ENCODE measurements at regions not wholly inside any gene's neighbourhood (a gene's known extent, or its start where the extent isn't known, plus 50 kb on each side); places are given as distances from the start of the nearest gene placed in this dataset.

DNA sequence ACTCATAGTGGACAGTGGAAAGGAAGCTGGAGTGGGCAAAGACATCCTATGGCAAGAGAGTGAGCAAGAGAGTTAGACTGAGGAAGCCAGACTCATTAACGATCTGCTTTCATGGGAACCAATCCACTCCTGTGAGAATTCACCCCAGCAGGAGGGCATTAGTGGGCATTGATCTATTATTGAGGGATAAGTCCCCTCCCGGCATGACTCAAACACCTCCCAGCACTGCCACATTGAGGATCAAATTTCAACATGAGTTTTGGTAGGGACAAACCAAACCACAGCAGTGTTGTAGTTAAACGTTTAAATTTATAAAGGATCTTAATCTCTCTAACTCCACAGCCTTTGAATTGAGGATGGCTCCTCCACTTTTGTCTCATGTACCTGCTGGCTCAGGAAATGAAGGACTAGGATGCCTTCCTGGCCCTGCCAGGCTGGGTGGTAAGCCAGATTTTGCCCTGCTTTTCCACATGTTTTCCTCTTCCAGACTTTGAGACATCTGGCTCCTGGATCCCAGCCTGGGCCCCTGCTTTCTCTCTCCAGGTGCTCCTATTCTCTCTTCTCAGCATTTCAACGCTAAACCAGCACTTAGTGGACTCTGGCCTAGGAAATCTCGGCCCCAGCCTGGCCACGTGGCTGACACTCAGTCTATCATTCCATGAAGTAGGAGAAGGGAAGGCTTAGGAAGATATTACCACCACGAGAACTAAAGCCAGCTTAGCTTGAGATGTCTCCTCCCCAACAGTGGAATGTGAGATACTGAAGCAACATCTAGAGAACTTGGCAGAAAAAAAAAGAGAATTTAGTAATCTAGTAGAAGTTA, 96.5 kb upstream of the PIP4K2A start:
- H2AFZ ChIP-seq (ENCODE audit: low read depth), result no peak overlapping the region
- H3K4me2 ChIP-seq, result no peak overlapping the region
- H3K9ac ChIP-seq, result no peak overlapping the region
- no peaks in the 10 kb centered on the region for H3K36me3 ChIP-seq (replicated peaks in 1 of 2; ENCODE audit: control insufficient read depth in 1 of 2, insufficient read depth in 2 of 2, low read length in 1 of 2)
- no peak overlapping the region for H3K27ac ChIP-seq (ENCODE audit: low read depth in 2 of 2, low read length in 1 of 2)
- no peaks in the 10 kb centered on the region for H3K27me3 ChIP-seq (ENCODE audit: insufficient read depth)
- WGBS (ENCODE audit: low lambda C conversion rate), result 63% methylated on average over 7 of the region's 7 CpGs
- no peaks in the 10 kb centered on the region for H4K20me1 ChIP-seq (ENCODE audit: insufficient read depth)
- no peaks in the 10 kb centered on the region for H3K79me2 ChIP-seq (ENCODE audit: insufficient read depth)
- no peak for TF ChIP-seq FOSL2 (IDR thresholded peaks at IDR 0.05; ENCODE audit: borderline replicate concordance, low read depth)
- TF ChIP-seq TEAD4 (IDR thresholded peaks at IDR 0.05; ENCODE audit: borderline replicate concordance, insufficient read depth), result no peak
- TF ChIP-seq FOXJ3 (CRISPR knock-in tag; IDR thresholded peaks at IDR 0.05), result no peak
- no peak for TF ChIP-seq EP300 (IDR thresholded peaks at IDR 0.05; ENCODE audit: borderline replicate concordance in 1 of 2, low read depth in 1 of 2, low read length in 1 of 2)
- TF ChIP-seq TCF12 (IDR thresholded peaks at IDR 0.05), result no peak
- TF ChIP-seq ELF1 (IDR thresholded peaks at IDR 0.05), result no peak
- no peak for TF ChIP-seq SMC3 (IDR thresholded peaks at IDR 0.05; ENCODE audit: low read depth, low read length)
- no peak for TF ChIP-seq YY1 (IDR thresholded peaks at IDR 0.05; ENCODE audit: low read depth)
- no peak for TF ChIP-seq REST (IDR thresholded peaks at IDR 0.05; ENCODE audit: low read depth, low read length)
- no peak for TF ChIP-seq TAF1 (IDR thresholded peaks at IDR 0.05; ENCODE audit: borderline replicate concordance, low read depth, low read length)
- no peak for TF ChIP-seq NRF1 (IDR thresholded peaks at IDR 0.05; ENCODE audit: low read depth, low read length)
- TF ChIP-seq GABPA (IDR thresholded peaks at IDR 0.05; ENCODE audit: low read depth), result no peak
- TF ChIP-seq, protein P1, sequence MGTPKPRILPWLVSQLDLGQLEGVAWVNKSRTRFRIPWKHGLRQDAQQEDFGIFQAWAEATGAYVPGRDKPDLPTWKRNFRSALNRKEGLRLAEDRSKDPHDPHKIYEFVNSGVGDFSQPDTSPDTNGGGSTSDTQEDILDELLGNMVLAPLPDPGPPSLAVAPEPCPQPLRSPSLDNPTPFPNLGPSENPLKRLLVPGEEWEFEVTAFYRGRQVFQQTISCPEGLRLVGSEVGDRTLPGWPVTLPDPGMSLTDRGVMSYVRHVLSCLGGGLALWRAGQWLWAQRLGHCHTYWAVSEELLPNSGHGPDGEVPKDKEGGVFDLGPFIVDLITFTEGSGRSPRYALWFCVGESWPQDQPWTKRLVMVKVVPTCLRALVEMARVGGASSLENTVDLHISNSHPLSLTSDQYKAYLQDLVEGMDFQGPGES (IDR thresholded peaks at IDR 0.05; ENCODE audit: low read depth, low read length), result no peak
- TF ChIP-seq POLR2AphosphoS5 (IDR thresholded peaks at IDR 0.05; ENCODE audit: low read depth, low read length), result no peak
- no peak for TF ChIP-seq MEF2A (IDR thresholded peaks at IDR 0.05; ENCODE audit: borderline replicate concordance, low read depth)
- CTCF ChIA-PET, result no interaction called here
- no peak for DNase-seq
- peaks cover 6% of the 10 kb centered on the region for H3F3A ChIP-seq (replicated peaks; ENCODE audit: insufficient read depth)
- no peaks in the 10 kb centered on the region for H3K9me3 ChIP-seq
- peaks cover 0 to under 1% of the 10 kb centered on the region in 2 experiments; a peak in 1 of 4 replicates for H3K4me1 ChIP-seq (ENCODE audit: control insufficient read depth in 1 of 2, insufficient read depth in 2 of 2, low read depth in 1 of 2, low read length in 1 of 2)
- H3K4me3 ChIP-seq (ENCODE audit: low read depth in 2 of 2, low read length in 1 of 2), result no peak overlapping the region
- no peaks in the 10 kb centered on the region for H3K9me2 ChIP-seq
- POLR2A ChIA-PET, result no interaction called here

Measured in SK-N-SH (cell line).